HEK293T (cell line): ENCODE measurements at regions not wholly inside any gene's neighbourhood (a gene's known extent, or its start where the extent isn't known, plus 50 kb on each side); places are given as distances from the start of the nearest gene placed in this dataset.

Source experiments
- CTCF ChIA-PET: fragments of 350-600 bp; formaldehyde crosslinking; extraction: SDS; loops from one replicate; lab custom pipeline; 2021; ENCODE audit warnings: antibody characterized with exemption, inconsistent platforms; lab: Yijun Ruan, JAX
- POLR2A ChIA-PET: fragments of 350-600 bp; formaldehyde crosslinking; extraction: SDS; loops from one replicate; lab custom pipeline; 2020; ENCODE audit warnings: antibody characterized with exemption, inconsistent platforms; lab: Yijun Ruan, JAX
- DNase-seq: peaks from one replicate; pipeline ENCODE4 v3.0.0; 2012; ENCODE audit warnings: mixed read lengths; ENCODE audit errors: extremely low spot score
- ARNT ChIP-seq: fragments of 450-650 bp; IDR thresholded peaks from 2 replicates; pipeline ENCODE4 v1.6.1; 2017; ENCODE audit warnings: mild to moderate bottlenecking
- BHLHE40 ChIP-seq: fragments of 450-650 bp; IDR thresholded peaks from 2 replicates; pipeline ENCODE4 v1.6.1; 2016; ENCODE audit warnings: mild to moderate bottlenecking, moderate library complexity, borderline replicate concordance
- CTBP1 ChIP-seq: fragments of 450-650 bp; IDR thresholded peaks from 2 replicates; pipeline ENCODE4 v1.6.1; 2016; ENCODE audit warnings: borderline replicate concordance
- ELF4 ChIP-seq: fragments of 450-650 bp; IDR thresholded peaks from 2 replicates; pipeline ENCODE4 v1.6.1; 2017; ENCODE audit warnings: antibody characterized with exemption
- FOXA1 ChIP-seq: fragments of 450-650 bp; IDR thresholded peaks from 2 replicates; pipeline ENCODE4 v1.6.1; 2016; ENCODE audit warnings: mild to moderate bottlenecking
- FOXK2 ChIP-seq: fragments of 450-650 bp; IDR thresholded peaks from 2 replicates; pipeline ENCODE4 v1.6.1; 2016; ENCODE audit warnings: mild to moderate bottlenecking
- FOXM1 ChIP-seq: fragments of 450-650 bp; IDR thresholded peaks from 2 replicates; pipeline ENCODE4 v1.6.1; 2017; ENCODE audit warnings: mild to moderate bottlenecking, borderline replicate concordance
- HDGF ChIP-seq: fragments of 450-650 bp; IDR thresholded peaks from 2 replicates; pipeline ENCODE4 v1.6.1; 2017; ENCODE audit warnings: antibody characterized with exemption, borderline replicate concordance
- L3MBTL2 ChIP-seq: fragments of 450-650 bp; conservative IDR thresholded peaks from 2 replicates; pipeline ENCODE4 v1.6.1; 2016; ENCODE audit warnings: mild to moderate bottlenecking
- LEF1 ChIP-seq: fragments of 450-650 bp; IDR thresholded peaks from 2 replicates; pipeline ENCODE4 v1.6.1; 2017; ENCODE audit warnings: mild to moderate bottlenecking, borderline replicate concordance
- NFRKB ChIP-seq: fragments of 450-650 bp; IDR thresholded peaks from 2 replicates; pipeline ENCODE4 v1.6.1; 2016; ENCODE audit warnings: mild to moderate bottlenecking, moderate library complexity
- SP1 ChIP-seq: fragments of 450-650 bp; IDR thresholded peaks from 2 replicates; pipeline ENCODE4 v1.6.1; 2017
- SUZ12 ChIP-seq: fragments of 450-650 bp; IDR thresholded peaks from 2 replicates; pipeline ENCODE4 v1.6.1; 2016; ENCODE audit warnings: mild to moderate bottlenecking
- TARDBP ChIP-seq: fragments of 450-650 bp; IDR thresholded peaks from 2 replicates; pipeline ENCODE4 v1.6.1; 2016
- ZNF384 ChIP-seq: fragments of 450-650 bp; IDR thresholded peaks from 2 replicates; pipeline ENCODE4 v1.6.1; 2016
- TF ChIP-seq, protein P1 (sequence below): fragments of 450-650 bp; IDR thresholded peaks from 2 replicates; pipeline ENCODE4 v1.6.1; 2016

- ChIA-PET CTCF (interaction anchor here (0.7 to 2.0 kb wide), 6 partner anchors 14 to 451 kb away, joined by 3 to 10 read pairs (median 3); no protein-coding TSS in a partner anchor), POLR2A (interaction anchor here (1.2 kb wide), 1 partner anchor 299 kb away, joined by 4 read pairs; the partner anchor contains the start of gene KLF12)
- DNase-seq: peak; percentile 69
- TF ChIP-seq SP1 (no peak), ZNF384 (peak; percentile 38; the same call in 1 of the 2 replicates), CTBP1 (no peak), BHLHE40 (no peak), FOXK2 (no peak), ELF4 (no peak), SUZ12 (no peak), TARDBP (no peak)
Observed at GRCh38 chr13:73835138-73835721, 299.0 kb downstream of the KLF12 start.

DNA sequence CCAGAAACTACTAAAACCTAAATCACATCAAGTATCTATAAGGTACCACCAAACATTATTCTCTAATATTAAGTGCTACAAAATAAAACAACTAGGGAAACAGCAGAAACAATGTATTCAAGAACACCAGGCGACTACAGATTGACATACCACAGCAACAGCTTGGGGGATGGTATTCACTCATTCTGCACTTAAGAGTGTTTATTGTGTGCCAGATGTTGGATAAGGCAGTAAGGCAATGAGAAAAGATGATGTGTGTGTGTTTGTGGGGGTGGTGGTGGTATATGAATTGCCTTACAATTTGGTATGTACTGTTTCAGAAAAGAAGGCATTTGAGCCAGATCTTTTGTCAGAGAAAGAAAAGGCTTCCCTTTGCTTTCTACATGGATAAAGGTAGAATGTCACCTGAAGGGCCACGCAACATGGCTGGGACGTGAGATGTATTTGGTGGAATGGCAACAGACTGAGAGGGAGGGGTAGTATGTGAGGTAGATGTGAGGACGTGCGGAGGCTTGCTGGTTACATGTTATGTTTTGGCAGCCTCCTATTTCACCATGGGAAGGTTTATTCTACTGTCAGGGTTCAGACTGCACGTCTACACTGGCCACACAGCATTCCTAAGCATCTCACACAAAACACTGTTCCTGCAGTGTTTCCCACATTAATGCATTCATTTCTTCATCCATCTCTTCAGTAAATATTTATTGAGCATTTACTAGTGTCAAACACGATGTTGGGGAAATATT, 300.7 kb downstream of the KLF12 start:
- ChIA-PET CTCF (interaction anchor here (0.6 to 0.7 kb wide), 2 partner anchors 31 to 696 kb away, joined by 3 to 4 read pairs; no protein-coding TSS in a partner anchor), POLR2A (no interaction called here)
- DNase-seq: no peak
- TF ChIP-seq SP1 (no peak), TARDBP (no peak)

GRCh38 chr13:73832825-73833224, 301.4 kb downstream of the KLF12 start:
- POLR2A ChIA-PET: no interaction called here
- DNase-seq: no peak
- TF ChIP-seq ELF4 (no peak), ZNF384 (no peak), CTBP1 (no peak), HDGF (no peak), SUZ12 (no peak), ARNT (no peak), FOXM1 (no peak), FOXK2 (no peak), L3MBTL2 (no peak), NFRKB (no peak), FOXA1 (no peak), TARDBP (no peak), BHLHE40 (no peak), LEF1 (no peak), SP1 (no peak)
- TF ChIP-seq, protein P1, sequence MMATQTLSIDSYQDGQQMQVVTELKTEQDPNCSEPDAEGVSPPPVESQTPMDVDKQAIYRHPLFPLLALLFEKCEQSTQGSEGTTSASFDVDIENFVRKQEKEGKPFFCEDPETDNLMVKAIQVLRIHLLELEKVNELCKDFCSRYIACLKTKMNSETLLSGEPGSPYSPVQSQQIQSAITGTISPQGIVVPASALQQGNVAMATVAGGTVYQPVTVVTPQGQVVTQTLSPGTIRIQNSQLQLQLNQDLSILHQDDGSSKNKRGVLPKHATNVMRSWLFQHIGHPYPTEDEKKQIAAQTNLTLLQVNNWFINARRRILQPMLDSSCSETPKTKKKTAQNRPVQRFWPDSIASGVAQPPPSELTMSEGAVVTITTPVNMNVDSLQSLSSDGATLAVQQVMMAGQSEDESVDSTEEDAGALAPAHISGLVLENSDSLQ: no peak
- CTCF ChIA-PET: interaction anchor here (0.6 to 0.9 kb wide), 3 partner anchors 15 to 697 kb away, joined by 3 to 4 read pairs (median 3); no protein-coding TSS in a partner anchor

- no peak for DNase-seq
- ChIA-PET CTCF (interaction anchor here (0.6 to 0.9 kb wide), 2 partner anchors 16 to 455 kb away, joined by 3 to 4 read pairs; no protein-coding TSS in a partner anchor), POLR2A (no interaction called here)
- TF ChIP-seq NFRKB (no peak), ELF4 (no peak), ZNF384 (no peak), SP1 (no peak), FOXK2 (no peak), ARNT (no peak), LEF1 (no peak), BHLHE40 (no peak), SUZ12 (no peak), HDGF (no peak), TARDBP (no peak), CTBP1 (no peak), L3MBTL2 (no peak), FOXM1 (no peak), FOXA1 (no peak)
- TF ChIP-seq, protein P1: no peak
Observed at GRCh38 chr13:73832128-73832588, 302.0 kb downstream of the KLF12 start.

GRCh38 chr13:73829416-73829815, 304.8 kb downstream of the KLF12 start:
- ChIA-PET POLR2A (no interaction called here), CTCF (no interaction called here)
- TF ChIP-seq LEF1: no peak
- TF ChIP-seq CTBP1: no peak
- no peak for TF ChIP-seq FOXK2
- TF ChIP-seq SUZ12: no peak
- TF ChIP-seq, protein P1: no peak
- TF ChIP-seq NFRKB: no peak
- TF ChIP-seq ARNT: no peak
- no peak for TF ChIP-seq SP1
- no peak for TF ChIP-seq HDGF
- TF ChIP-seq FOXA1: no peak
- no peak for TF ChIP-seq ZNF384
- TF ChIP-seq FOXM1: no peak
- no peak for TF ChIP-seq TARDBP
- TF ChIP-seq BHLHE40: no peak
- no peak for TF ChIP-seq ELF4
- TF ChIP-seq L3MBTL2: no peak
- DNase-seq: no peak
